ENCODE measurements at regions not wholly inside any gene's neighbourhood (a gene's known extent, or its start where the extent isn't known, plus 50 kb on each side); places are given as distances from the start of the nearest gene placed in this dataset.
"Not testable (repeated sequence)": the region's sequence is repeated elsewhere in the genome, so short reads cannot be mapped to it uniquely, and the experiment has no call there.

DNA sequence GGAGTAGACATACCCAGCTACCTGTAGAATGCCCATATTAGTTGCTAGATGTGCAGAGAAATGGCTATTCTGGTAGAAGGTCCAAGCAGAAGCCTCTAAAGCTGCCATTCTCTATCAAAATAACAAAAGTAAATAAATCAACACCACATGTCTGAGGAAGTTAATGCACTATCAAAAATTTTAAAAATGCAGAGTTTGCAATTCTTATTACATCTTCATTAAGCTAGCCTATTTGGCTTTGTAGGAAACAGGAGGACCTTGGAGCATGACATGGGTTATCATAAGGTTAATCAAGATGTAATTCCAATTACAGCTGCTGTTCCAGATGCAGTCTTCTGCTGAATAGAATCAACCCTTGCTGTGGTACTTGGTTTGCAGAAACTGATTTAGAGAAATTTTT is 188.4 kb downstream of the TBX18 start:
- no peak overlapping the region for H3K4me3 ChIP-seq (ENCODE audit: low read depth, low read length)
- no peak for TF ChIP-seq CTCF (IDR thresholded peaks at IDR 0.05; ENCODE audit: borderline replicate concordance, insufficient read depth, low read depth, low read length)

- no peak for TF ChIP-seq CTCF (IDR thresholded peaks at IDR 0.05; ENCODE audit: borderline replicate concordance, insufficient read depth, low read depth, low read length)
- no peak overlapping the region for H3K4me3 ChIP-seq (ENCODE audit: low read depth, low read length)
These were observed 189.1 kb downstream of the TBX18 start for GRCh38 chr6:84575264-84575663.

GRCh38 chr6:84569882-84570281 is 194.5 kb downstream of the TBX18 start:
- H3K4me3 ChIP-seq (ENCODE audit: low read depth, low read length), result no peak overlapping the region
- no peak for TF ChIP-seq CTCF (IDR thresholded peaks at IDR 0.05; ENCODE audit: borderline replicate concordance, insufficient read depth, low read depth, low read length)

DNA sequence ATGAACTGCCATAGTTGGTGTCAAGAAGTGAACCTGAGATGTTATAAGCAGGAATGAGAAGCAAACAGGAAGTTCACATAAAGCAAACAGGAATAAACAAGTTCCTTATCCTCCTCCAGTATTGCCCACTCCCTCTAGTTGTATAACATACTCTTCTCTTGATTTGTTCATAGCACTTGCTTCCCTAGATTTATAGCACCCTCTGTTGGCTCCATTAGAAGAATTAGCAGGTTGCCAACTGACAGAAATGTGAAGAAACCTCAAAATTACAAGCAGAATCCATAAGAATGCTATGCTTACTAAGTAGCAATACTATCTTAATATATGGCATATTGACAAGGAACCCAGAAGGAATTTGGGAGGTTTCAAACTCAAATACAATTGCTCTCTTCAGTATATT is 195.4 kb downstream of the TBX18 start:
- H3K4me3 ChIP-seq (ENCODE audit: low read depth, low read length), result no peak overlapping the region
- no peak for TF ChIP-seq CTCF (IDR thresholded peaks at IDR 0.05; ENCODE audit: borderline replicate concordance, insufficient read depth, low read depth, low read length)

DNA sequence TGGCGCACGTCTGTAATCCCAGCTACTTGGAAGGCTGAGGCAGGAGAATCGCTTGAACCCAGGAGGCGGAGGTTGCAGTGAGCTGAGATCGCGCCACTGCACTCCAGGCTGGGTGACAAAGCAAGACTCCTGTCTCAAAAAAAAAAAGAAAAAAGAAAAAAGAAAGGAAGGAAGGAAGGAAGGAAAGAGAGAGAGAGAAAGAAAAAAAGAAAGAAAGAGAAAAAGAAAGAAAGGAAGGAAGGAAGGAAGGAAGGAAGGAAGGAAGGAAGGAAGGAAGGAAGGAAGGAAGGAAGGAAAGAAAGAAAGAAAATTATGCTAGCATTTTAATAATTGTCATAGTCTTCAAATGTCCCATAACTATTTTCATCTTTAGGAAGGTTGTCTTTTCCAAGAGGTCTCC is 198.7 kb downstream of the TBX18 start:
- H3K4me3 ChIP-seq (ENCODE audit: low read depth, low read length), result not testable (repeated sequence)

- H3K4me3 ChIP-seq (ENCODE audit: low read depth, low read length), result no peak overlapping the region
- TF ChIP-seq CTCF (IDR thresholded peaks at IDR 0.05; ENCODE audit: borderline replicate concordance, insufficient read depth, low read depth, low read length), result no peak
These were observed 203.7 kb downstream of the TBX18 start for GRCh38 chr6:84560436-84561390.

DNA sequence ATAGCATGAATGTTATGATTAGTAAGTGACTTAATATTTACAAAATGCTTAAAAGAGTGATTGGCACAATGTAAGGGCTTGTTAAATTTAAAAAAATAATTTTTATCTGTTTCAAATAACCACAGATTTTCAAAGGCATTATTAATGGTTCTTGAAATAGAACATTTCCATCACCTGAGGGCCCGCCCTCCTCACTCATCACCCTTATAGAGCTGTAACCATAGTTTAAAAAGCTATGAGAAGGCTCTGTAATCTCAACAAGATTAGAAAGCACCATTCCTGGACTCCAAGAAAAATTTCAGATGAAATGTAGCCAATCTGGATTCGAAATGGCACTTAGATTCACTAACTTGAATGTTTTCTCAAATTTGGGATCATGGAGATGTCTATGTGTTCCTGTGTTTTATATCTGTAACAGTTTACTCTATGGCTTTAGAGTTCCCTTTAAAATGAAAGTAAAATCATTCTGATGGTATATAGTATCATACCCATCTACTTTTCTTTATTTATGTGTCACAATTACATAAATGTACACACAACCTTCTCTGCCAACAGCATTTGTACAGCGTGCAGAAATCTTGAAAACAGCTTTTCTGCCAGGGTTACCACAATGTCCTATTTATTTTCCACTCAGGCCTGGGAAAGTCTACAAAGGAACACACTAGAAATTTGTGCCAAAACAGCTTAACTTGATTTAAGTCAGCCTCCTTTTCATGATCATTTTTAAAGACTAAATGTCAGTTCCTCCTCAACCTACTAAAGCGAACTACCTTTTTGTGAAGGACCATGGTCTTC is 207.7 kb downstream of the TBX18 start:
- no peak overlapping the region for H3K4me3 ChIP-seq (ENCODE audit: low read depth, low read length)

More for the DNA sequence above, 207.7 kb downstream of the TBX18 start:
- no peak for TF ChIP-seq CTCF (IDR thresholded peaks at IDR 0.05; ENCODE audit: borderline replicate concordance, insufficient read depth, low read depth, low read length)
